Mammary epithelial cell (primary cell): ENCODE measurements at regions not wholly inside any gene's neighbourhood (a gene's known extent, or its start where the extent isn't known, plus 50 kb on each side); places are given as distances from the start of the nearest gene placed in this dataset.

ENCODE experiments used
- CTCF ChIP-seq, 2 donors: IDR thresholded peaks in 1 of 2; conservative IDR thresholded peaks in 1 of 2; 2 replicates each; pipeline ENCODE4 v1.5.1; 2011 to 2012; ENCODE audit warnings: inconsistent platforms in 2 of 2, low read length in 2 of 2, mild to moderate bottlenecking in 2 of 2, control low read depth in 1 of 2, low read depth in 1 of 2; ENCODE audit not compliant: insufficient read depth in 1 of 2; ENCODE audit errors: extremely low read depth in 1 of 2
- EZH2 ChIP-seq: IDR thresholded peaks from 2 replicates; pipeline ENCODE4 v1.6.1; 2012; ENCODE audit warnings: low read length, inconsistent platforms, borderline replicate concordance

- TF ChIP-seq CTCF (conservative IDR thresholded peaks at IDR 0.05 in 1 of 2, IDR thresholded peaks at IDR 0.05 in 1 of 2; ENCODE audit: extremely low read depth in 1 of 2, insufficient read depth in 1 of 2, low read depth in 1 of 2, low read length in 2 of 2) = no peak
- no peak for TF ChIP-seq EZH2
These were observed 148.2 kb downstream of the TLE3 start for GRCh38 chr15:69949485-69949884.
